Hepatocyte (in vitro differentiated cells): ENCODE measurements at regions not wholly inside any gene's neighbourhood (a gene's known extent, or its start where the extent isn't known, plus 50 kb on each side); places are given as distances from the start of the nearest gene placed in this dataset.

ENCODE experiments used
- EZH2 ChIP-seq: fragments of 200-600 bp; sonication (generic); IDR thresholded peaks from 2 replicates; pipeline ENCODE4 v1.6.1; 2016; ENCODE audit warnings: antibody characterized with exemption, mild to moderate bottlenecking, borderline replicate concordance
- TF ChIP-seq, protein P1 (sequence below): fragments of 200-600 bp; sonication (generic); IDR thresholded peaks from 2 replicates; pipeline ENCODE4 v1.5.1; 2016; ENCODE audit warnings: antibody characterized with exemption, mild to moderate bottlenecking; ENCODE audit not compliant: poor library complexity

DNA sequence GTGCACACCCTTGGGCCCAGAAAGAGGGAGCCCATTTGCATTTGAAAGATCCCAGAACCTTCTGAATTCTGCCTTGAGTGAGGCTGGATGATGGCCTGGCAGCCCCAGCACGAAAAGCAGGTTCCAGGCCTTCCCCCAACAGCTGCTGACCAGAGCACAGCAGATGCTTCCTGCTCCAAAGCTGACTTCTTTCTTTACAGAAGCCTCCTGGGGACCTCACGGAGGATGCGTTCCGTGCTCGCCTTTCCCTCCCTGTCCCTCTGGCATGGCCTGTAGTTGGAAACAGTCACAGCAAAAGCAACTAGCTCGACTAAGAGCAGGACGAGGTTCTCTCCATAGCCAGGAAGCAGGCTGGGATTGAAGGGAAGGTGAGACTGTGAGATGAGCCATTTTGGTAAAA, 107.7 kb upstream of the B3GAT1 start:
- TF ChIP-seq, protein P1, sequence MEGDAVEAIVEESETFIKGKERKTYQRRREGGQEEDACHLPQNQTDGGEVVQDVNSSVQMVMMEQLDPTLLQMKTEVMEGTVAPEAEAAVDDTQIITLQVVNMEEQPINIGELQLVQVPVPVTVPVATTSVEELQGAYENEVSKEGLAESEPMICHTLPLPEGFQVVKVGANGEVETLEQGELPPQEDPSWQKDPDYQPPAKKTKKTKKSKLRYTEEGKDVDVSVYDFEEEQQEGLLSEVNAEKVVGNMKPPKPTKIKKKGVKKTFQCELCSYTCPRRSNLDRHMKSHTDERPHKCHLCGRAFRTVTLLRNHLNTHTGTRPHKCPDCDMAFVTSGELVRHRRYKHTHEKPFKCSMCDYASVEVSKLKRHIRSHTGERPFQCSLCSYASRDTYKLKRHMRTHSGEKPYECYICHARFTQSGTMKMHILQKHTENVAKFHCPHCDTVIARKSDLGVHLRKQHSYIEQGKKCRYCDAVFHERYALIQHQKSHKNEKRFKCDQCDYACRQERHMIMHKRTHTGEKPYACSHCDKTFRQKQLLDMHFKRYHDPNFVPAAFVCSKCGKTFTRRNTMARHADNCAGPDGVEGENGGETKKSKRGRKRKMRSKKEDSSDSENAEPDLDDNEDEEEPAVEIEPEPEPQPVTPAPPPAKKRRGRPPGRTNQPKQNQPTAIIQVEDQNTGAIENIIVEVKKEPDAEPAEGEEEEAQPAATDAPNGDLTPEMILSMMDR: no peak
- TF ChIP-seq EZH2: no peak
